Dendritic cell treated with granulocyte-macrophage colony-stimulating factor and Interleukin-4, amounts not matched to agents 40 ng/mL and 50 ng/mL, for 4 days (primary cell): ENCODE measurements at regions not wholly inside any gene's neighbourhood (a gene's known extent, or its start where the extent isn't known, plus 50 kb on each side); places are given as distances from the start of the nearest gene placed in this dataset.
A peak's percentile ranks its signal among the peaks of the same experiment; 100 is the strongest.

Experiments used
- H3K27ac Mint-ChIP-seq: one replicate; pipeline ENCODE4 v1.8.0; 2022; ENCODE audit warnings: mild to moderate bottlenecking, mixed read lengths
- H3K27me3 Mint-ChIP-seq: one replicate; pipeline ENCODE4 v1.8.0; 2022; ENCODE audit warnings: mild to moderate bottlenecking, mixed read lengths
- H3K36me3 Mint-ChIP-seq: one replicate; pipeline ENCODE4 v1.8.0; 2022; ENCODE audit warnings: low read depth, mixed read lengths
- H3K4me1 Mint-ChIP-seq: one replicate; pipeline ENCODE4 v1.8.0; 2022; ENCODE audit warnings: low read depth, mixed read lengths
- H3K4me3 Mint-ChIP-seq: one replicate; pipeline ENCODE4 v1.8.0; 2022; ENCODE audit warnings: mild to moderate bottlenecking, moderate library complexity, mixed read lengths
- H3K9me3 Mint-ChIP-seq: one replicate; pipeline ENCODE4 v1.8.0; 2022; ENCODE audit warnings: mixed read lengths
- intact Hi-C: fragments of 100-400 bp; cut with micrococcal nuclease; formaldehyde crosslinking; loops from one replicate; pipeline ENCODE4 v1.15.0; 2022

DNA sequence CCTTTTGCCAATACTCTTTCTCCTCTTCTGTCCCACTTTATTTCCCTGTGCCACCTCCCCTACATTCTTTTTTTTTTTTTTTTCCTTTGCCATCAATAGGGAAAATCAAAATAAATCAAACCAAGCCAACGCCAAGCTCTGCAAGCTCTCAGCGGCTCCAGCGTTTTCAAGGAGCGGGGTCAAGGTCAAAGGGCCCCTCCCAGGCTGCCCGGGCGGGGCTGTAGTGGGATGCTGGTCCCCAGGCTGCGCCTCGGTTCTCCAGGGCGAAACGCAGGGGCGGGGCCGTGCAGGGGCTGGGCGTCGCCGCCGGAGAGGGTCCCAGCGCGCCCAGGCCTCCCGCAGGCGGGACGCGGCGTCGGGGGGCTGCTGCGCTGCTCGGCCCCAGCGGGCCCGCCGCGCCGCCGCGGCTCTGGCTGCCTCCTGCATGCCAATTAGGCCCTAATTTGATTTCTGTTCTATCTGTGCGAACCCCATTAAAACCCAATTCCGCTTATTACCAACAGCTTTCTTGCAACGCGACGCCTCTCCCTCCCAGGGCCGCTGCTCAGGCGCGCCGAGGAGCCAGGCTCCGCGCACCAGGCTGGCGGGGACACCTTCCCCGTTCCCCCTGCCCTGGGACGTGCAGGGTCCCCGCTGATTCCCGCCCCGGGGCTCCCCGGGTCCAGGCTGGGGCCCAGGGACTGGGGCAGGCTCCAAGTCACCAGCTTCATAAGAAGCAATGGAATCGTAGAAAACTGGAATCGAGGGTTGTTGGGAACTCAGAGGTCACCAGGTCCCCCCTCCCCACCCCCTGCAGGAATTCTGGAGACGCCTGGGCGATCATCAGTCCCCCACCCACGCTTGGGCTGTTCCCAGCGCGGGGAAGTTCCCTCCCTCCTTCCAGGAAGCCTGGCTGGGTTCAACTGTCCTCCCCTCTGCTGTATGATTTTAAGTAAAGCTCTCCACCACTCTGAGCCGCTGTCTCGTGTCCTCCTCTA is 50.7 kb upstream of the MAP1LC3B2 start:
- peak overlapping the region; percentile 53 for H3K4me3 Mint-ChIP-seq
- H3K27ac Mint-ChIP-seq, result peak overlapping the region; percentile 74
- intact Hi-C loops, result no loop called here
- H3K9me3 Mint-ChIP-seq, result no peaks in the 10 kb centered on the region
- peaks cover 17% of the 10 kb centered on the region for H3K27me3 Mint-ChIP-seq
- H3K36me3 Mint-ChIP-seq, result no peaks in the 10 kb centered on the region
- peaks cover 16% of the 10 kb centered on the region for H3K4me1 Mint-ChIP-seq
